GM19238 (cell line): ENCODE measurements at regions not wholly inside any gene's neighbourhood (a gene's known extent, or its start where the extent isn't known, plus 50 kb on each side); places are given as distances from the start of the nearest gene placed in this dataset.

Experiments used
- DNase-seq: peaks from one replicate; pipeline ENCODE4 v3.0.0; 2011; ENCODE audit warnings: low spot score; ENCODE audit not compliant: insufficient read length

GRCh38 chr3:117995842-117996437 lies 1038.7 kb downstream of the IGSF11 start:
- no peak for DNase-seq

GRCh38 chr3:117997201-117998049 lies 1037.2 kb downstream of the IGSF11 start:
- peak; percentile 29 for DNase-seq

- no peak for DNase-seq
Measured at GRCh38 chr3:117998071-117998470, 1036.6 kb downstream of the IGSF11 start.

- no peak for DNase-seq
Measured at GRCh38 chr3:118000219-118000618, 1034.4 kb downstream of the IGSF11 start.

GRCh38 chr3:118001380-118001779 lies 1033.3 kb downstream of the IGSF11 start:
- no peak for DNase-seq

- no peak for DNase-seq
Measured at GRCh38 chr3:118011910-118012309, 1022.7 kb downstream of the IGSF11 start.

GRCh38 chr3:118029049-118029448 lies 1005.6 kb downstream of the IGSF11 start:
- no peak for DNase-seq

- no peak for DNase-seq
Measured at GRCh38 chr3:118036215-118036614, 998.4 kb downstream of the IGSF11 start.

- DNase-seq = no peak
Measured at GRCh38 chr3:118055381-118055780, 979.3 kb downstream of the IGSF11 start.

- no peak for DNase-seq
Measured at GRCh38 chr3:118057086-118057485, 977.6 kb downstream of the IGSF11 start.

GRCh38 chr3:118059096-118059495 lies 975.5 kb downstream of the IGSF11 start:
- DNase-seq = no peak

GRCh38 chr3:118067439-118067838 lies 967.2 kb downstream of the IGSF11 start:
- DNase-seq = no peak

- no peak for DNase-seq
Measured at GRCh38 chr3:118075873-118076272, 958.8 kb downstream of the IGSF11 start.

GRCh38 chr3:118077332-118077731 lies 957.3 kb downstream of the IGSF11 start:
- DNase-seq = no peak

GRCh38 chr3:118080889-118081288 lies 953.8 kb downstream of the IGSF11 start:
- no peak for DNase-seq

GRCh38 chr3:118088696-118089095 lies 946.0 kb downstream of the IGSF11 start:
- DNase-seq = no peak

GRCh38 chr3:118089563-118089962 lies 945.1 kb downstream of the IGSF11 start:
- no peak for DNase-seq

- DNase-seq = no peak
Measured at GRCh38 chr3:118097226-118097625, 937.4 kb downstream of the IGSF11 start.

- no peak for DNase-seq
Measured at GRCh38 chr3:118097660-118098059, 937.0 kb downstream of the IGSF11 start.

- no peak for DNase-seq
Measured at GRCh38 chr3:118098827-118099226, 935.8 kb downstream of the IGSF11 start.

GRCh38 chr3:118101891-118102290 lies 932.8 kb downstream of the IGSF11 start:
- no peak for DNase-seq

GRCh38 chr3:118102737-118103136 lies 931.9 kb downstream of the IGSF11 start:
- no peak for DNase-seq

GRCh38 chr3:118108201-118108600 lies 926.4 kb downstream of the IGSF11 start:
- no peak for DNase-seq
